K562 (cell line): ENCODE measurements at regions not wholly inside any gene's neighbourhood (a gene's known extent, or its start where the extent isn't known, plus 50 kb on each side); places are given as distances from the start of the nearest gene placed in this dataset.

Experiments
- BHLHE40 ChIP-seq: IDR thresholded peaks from 2 replicates; pipeline ENCODE4 v1.6.1; 2011; ENCODE audit warnings: low read length, improper control_type of control experiment
- DIDO1 ChIP-seq: fragments of 450-650 bp; IDR thresholded peaks from 2 replicates; pipeline ENCODE4 v1.6.1; 2016; ENCODE audit warnings: low read depth, missing biosample characterization, missing genetic modification characterization
- EWSR1 ChIP-seq: fragments of 450-650 bp; IDR thresholded peaks from 2 replicates; pipeline ENCODE4 v1.6.1; 2018; ENCODE audit warnings: borderline replicate concordance, mild to moderate bottlenecking, low read depth, moderate library complexity; ENCODE audit not compliant: partially characterized antibody
- HLTF ChIP-seq: fragments of 450-650 bp; IDR thresholded peaks from 2 replicates; pipeline ENCODE4 v1.6.1; 2016
- MAZ ChIP-seq, 2 experiments: fragments of 450-650 bp in 1 of 2; sonication (generic) in 1 of 2; formaldehyde crosslinking; IDR thresholded peaks in 1 of 2; conservative IDR thresholded peaks in 1 of 2; 2 replicates each; pipeline versions ENCODE4 v1.4.0 to v1.5.0; 2020; ENCODE audit warnings: mild to moderate bottlenecking in 1 of 2, missing genetic modification reagents in 1 of 2
- MED1 ChIP-seq: sonication (generic); formaldehyde crosslinking; IDR thresholded peaks from 2 replicates; pipeline ENCODE4 v1.8.1; 2023; ENCODE audit warnings: missing genetic modification reagents, borderline replicate concordance
- MEIS2 ChIP-seq: fragments of 450-650 bp; IDR thresholded peaks from 2 replicates; pipeline ENCODE4 v1.6.1; 2014; ENCODE audit warnings: mild to moderate bottlenecking; ENCODE audit not compliant: partially characterized antibody
- MYC ChIP-seq, 2 experiments: fragments of 250-450 bp in 1 of 2; sonication (Bioruptor Pico) in 1 of 2; IDR thresholded peaks; 2 replicates each; pipeline versions ENCODE4 v1.5.1 to v1.6.1; 2012 to 2021; ENCODE audit warnings: low read depth in 2 of 2, borderline replicate concordance in 1 of 2, improper control_type of control experiment in 1 of 2, low read length in 1 of 2, mild to moderate bottlenecking in 1 of 2, moderate library complexity in 1 of 2
- PCBP2 ChIP-seq: fragments of 200-400 bp; formaldehyde crosslinking; IDR thresholded peaks from 2 replicates; pipeline ENCODE4 v1.6.1; 2018; ENCODE audit warnings: low read length, low read depth, mild to moderate bottlenecking, moderate library complexity; ENCODE audit not compliant: poor library complexity, severe bottlenecking
- PHF20 ChIP-seq: fragments of 450-650 bp; IDR thresholded peaks from 2 replicates; pipeline ENCODE4 v1.6.1; 2018; ENCODE audit not compliant: partially characterized antibody
- POLR2AphosphoS5 ChIP-seq: IDR thresholded peaks from 2 replicates; pipeline ENCODE4 v1.6.1; 2011; ENCODE audit warnings: mild to moderate bottlenecking, low read depth, low read length, moderate library complexity; ENCODE audit not compliant: control insufficient read depth, insufficient read depth
- TAF7 ChIP-seq: fragments of 450-650 bp; IDR thresholded peaks from 2 replicates; pipeline ENCODE4 v1.6.1; 2016; ENCODE audit warnings: missing genetic modification characterization, missing compliant biosample characterization
- TEAD1 ChIP-seq, 2 experiments: fragments of 450-650 bp in 1 of 2; sonication (generic) in 1 of 2; formaldehyde crosslinking; IDR thresholded peaks; 2 replicates each; pipeline versions ENCODE4 v1.4.0 to v1.8.0; 2020 to 2022; ENCODE audit warnings: mild to moderate bottlenecking in 2 of 2, missing genetic modification reagents in 1 of 2
- THRAP3 ChIP-seq: fragments of 450-650 bp; IDR thresholded peaks from 2 replicates; pipeline ENCODE4 v1.6.1; 2016; ENCODE audit warnings: mild to moderate bottlenecking, inconsistent platforms, borderline replicate concordance
- TRIM24 ChIP-seq, 2 experiments: fragments of 450-650 bp; IDR thresholded peaks; 2 replicates each; pipeline ENCODE4 v1.6.1; 2016
- ZNF143 ChIP-seq: sonication (generic); formaldehyde crosslinking; IDR thresholded peaks from 2 replicates; pipeline ENCODE4 v1.9.0; 2022; ENCODE audit warnings: mild to moderate bottlenecking, missing genetic modification reagents
- ZNF311 ChIP-seq: fragments of 250-450 bp; sonication (Bioruptor Pico); IDR thresholded peaks from 2 replicates; pipeline ENCODE4 v1.4.0; 2020; ENCODE audit warnings: mild to moderate bottlenecking, moderate library complexity
- ZNF707 ChIP-seq: fragments of 250-450 bp; sonication (Bioruptor Pico); conservative IDR thresholded peaks from 2 replicates; pipeline ENCODE4 v1.8.0; 2022; ENCODE audit warnings: inconsistent platforms, mild to moderate bottlenecking, moderate library complexity
- TF ChIP-seq, protein P1 (sequence below): fragments of 250-450 bp; sonication (Bioruptor Pico); IDR thresholded peaks from 2 replicates; pipeline ENCODE4 v1.8.0; 2022; ENCODE audit warnings: inconsistent platforms
- TF ChIP-seq, protein P2 (sequence below): fragments of 450-650 bp; formaldehyde crosslinking; IDR thresholded peaks from 2 replicates; pipeline ENCODE4 v1.4.0; 2020; ENCODE audit warnings: mild to moderate bottlenecking, moderate library complexity
- TF ChIP-seq, protein P3 (sequence below), 3 experiments: fragments of 200-800 bp in 1 of 3; fragments of 250-450 bp in 1 of 3; fragments of 450-650 bp in 1 of 3; sonication (Bioruptor Pico) in 1 of 3; sonication (Bioruptor generic) in 1 of 3; formaldehyde crosslinking in 1 of 3; IDR thresholded peaks; 2 replicates each; pipeline versions ENCODE4 v1.6.1 to v1.8.0; 2016 to 2022; ENCODE audit warnings: mild to moderate bottlenecking in 2 of 3, missing genetic modification characterization in 2 of 3, missing compliant biosample characterization in 1 of 3, moderate library complexity in 1 of 3

DNA sequence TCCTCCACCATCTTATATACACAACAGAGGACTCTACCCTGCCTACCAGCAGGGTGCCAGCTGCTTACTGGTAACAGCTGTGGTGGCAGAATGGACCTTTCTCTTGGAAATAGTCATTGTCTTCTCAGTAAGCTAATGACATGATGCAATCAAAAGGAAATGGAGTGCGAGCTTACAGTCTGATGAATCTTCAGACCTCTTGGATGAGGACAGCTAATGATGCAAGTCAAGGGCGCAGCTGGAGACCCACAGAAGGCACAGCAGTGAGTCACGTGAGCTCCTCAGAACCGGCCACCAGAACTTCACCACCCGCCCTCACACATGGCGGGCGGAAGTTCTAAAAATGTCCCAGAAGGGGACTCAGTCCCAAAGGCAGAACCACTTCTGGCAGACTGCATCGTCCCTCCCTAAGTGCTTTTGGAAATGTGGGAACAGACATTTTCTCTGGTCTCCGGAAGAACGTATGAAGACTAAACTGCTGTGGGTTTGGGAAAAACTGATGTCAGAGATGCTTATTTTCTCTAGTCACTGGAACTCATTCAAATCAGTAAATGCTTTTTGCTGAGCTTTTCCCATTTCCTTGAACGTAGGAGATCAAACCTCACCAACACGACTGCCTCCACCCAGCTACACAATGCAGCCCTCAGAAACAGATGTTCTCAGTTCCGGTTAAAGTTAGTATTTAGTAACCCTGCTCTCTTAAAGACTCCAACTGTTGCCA is 96.4 kb downstream of the FAS start (continued):
- TF ChIP-seq, protein P1, sequence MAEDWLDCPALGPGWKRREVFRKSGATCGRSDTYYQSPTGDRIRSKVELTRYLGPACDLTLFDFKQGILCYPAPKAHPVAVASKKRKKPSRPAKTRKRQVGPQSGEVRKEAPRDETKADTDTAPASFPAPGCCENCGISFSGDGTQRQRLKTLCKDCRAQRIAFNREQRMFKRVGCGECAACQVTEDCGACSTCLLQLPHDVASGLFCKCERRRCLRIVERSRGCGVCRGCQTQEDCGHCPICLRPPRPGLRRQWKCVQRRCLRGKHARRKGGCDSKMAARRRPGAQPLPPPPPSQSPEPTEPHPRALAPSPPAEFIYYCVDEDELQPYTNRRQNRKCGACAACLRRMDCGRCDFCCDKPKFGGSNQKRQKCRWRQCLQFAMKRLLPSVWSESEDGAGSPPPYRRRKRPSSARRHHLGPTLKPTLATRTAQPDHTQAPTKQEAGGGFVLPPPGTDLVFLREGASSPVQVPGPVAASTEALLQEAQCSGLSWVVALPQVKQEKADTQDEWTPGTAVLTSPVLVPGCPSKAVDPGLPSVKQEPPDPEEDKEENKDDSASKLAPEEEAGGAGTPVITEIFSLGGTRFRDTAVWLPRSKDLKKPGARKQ (CRISPR knock-in tag) = no peak
- TF ChIP-seq PHF20 (no peak), ZNF143 (CRISPR knock-in tag) (no peak), ZNF707 (no peak), THRAP3 (no peak), TRIM24 (IDR thresholded peaks at IDR 0.05) (peak; percentile 64 to 83; a peak in 2 of 4 replicates), DIDO1 (tag) (no peak), POLR2AphosphoS5 (no peak), TEAD1 (CRISPR knock-in tag; IDR thresholded peaks at IDR 0.05) (no peak), MEIS2 (no peak), PCBP2 (no peak), BHLHE40 (peak; percentile 87), ZNF311 (CRISPR knock-in tag) (peak; percentile 34; the same call in 1 of the 2 replicates), MED1 (CRISPR knock-in tag) (no peak), MYC (IDR thresholded peaks at IDR 0.05; ENCODE audit: low read depth, low read length) (0 out of 2 replicates have a peak, but pooled peaks have one; percentile 12), MYC (CRISPR knock-in tag; IDR thresholded peaks at IDR 0.05; ENCODE audit: borderline replicate concordance, low read depth) (no peak), HLTF (no peak), MAZ (CRISPR knock-in tag; conservative IDR thresholded peaks at IDR 0.05 in 1 of 2, IDR thresholded peaks at IDR 0.05 in 1 of 2) (no peak; a peak in 1 of 4 replicates), EWSR1 (no peak), TAF7 (no peak)
- TF ChIP-seq, protein P2, sequence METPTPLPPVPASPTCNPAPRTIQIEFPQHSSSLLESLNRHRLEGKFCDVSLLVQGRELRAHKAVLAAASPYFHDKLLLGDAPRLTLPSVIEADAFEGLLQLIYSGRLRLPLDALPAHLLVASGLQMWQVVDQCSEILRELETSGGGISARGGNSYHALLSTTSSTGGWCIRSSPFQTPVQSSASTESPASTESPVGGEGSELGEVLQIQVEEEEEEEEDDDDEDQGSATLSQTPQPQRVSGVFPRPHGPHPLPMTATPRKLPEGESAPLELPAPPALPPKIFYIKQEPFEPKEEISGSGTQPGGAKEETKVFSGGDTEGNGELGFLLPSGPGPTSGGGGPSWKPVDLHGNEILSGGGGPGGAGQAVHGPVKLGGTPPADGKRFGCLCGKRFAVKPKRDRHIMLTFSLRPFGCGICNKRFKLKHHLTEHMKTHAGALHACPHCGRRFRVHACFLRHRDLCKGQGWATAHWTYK (CRISPR knock-in tag) = peak; percentile 60; the same call in 1 of the 2 replicates
- TF ChIP-seq, protein P3, sequence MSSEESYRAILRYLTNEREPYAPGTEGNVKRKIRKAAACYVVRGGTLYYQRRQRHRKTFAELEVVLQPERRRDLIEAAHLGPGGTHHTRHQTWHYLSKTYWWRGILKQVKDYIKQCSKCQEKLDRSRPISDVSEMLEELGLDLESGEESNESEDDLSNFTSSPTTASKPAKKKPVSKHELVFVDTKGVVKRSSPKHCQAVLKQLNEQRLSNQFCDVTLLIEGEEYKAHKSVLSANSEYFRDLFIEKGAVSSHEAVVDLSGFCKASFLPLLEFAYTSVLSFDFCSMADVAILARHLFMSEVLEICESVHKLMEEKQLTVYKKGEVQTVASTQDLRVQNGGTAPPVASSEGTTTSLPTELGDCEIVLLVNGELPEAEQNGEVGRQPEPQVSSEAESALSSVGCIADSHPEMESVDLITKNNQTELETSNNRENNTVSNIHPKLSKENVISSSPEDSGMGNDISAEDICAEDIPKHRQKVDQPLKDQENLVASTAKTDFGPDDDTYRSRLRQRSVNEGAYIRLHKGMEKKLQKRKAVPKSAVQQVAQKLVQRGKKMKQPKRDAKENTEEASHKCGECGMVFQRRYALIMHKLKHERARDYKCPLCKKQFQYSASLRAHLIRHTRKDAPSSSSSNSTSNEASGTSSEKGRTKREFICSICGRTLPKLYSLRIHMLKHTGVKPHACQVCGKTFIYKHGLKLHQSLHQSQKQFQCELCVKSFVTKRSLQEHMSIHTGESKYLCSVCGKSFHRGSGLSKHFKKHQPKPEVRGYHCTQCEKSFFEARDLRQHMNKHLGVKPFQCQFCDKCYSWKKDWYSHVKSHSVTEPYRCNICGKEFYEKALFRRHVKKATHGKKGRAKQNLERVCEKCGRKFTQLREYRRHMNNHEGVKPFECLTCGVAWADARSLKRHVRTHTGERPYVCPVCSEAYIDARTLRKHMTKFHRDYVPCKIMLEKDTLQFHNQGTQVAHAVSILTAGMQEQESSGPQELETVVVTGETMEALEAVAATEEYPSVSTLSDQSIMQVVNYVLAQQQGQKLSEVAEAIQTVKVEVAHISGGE (CRISPR knock-in tag; IDR thresholded peaks at IDR 0.05) = no peak; a peak in 1 of 6 replicates
